ENCODE measurements at regions not wholly inside any gene's neighbourhood (a gene's known extent, or its start where the extent isn't known, plus 50 kb on each side); places are given as distances from the start of the nearest gene placed in this dataset.

DNA sequence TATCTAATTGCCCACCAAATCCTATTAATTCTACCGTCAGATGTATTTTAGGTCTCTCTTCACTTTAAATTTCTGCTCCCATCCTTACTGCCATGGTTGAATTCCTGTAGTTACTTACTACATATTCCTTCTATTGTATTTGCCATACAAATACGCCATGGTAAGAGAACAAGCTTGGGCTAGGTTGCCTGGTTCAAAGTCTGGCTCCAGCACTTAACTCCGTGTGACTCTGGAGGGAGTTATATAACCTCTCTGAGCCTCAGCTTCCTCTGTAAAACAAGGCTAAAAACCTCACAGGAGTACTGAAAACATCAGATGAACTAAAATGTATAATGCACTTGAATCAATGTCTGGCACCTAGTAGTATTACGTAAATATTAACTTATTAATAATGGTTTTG, 260.3 kb upstream of the RPS6KA3 start:
- 52 to 57% methylated on average over 3 to 4 of the region's 4 CpGs for WGBS, 2 donors (ENCODE audit: low coverage in 1 of 2)
- Histone ChIP-seq H3K27ac (no peak overlapping the region), H3K36me3 (no peaks in the 10 kb centered on the region), H3K4me3 (no peak overlapping the region), H3K27me3 (no peaks in the 10 kb centered on the region), H3K4me1 (peaks cover 0 to 34% (median 4%) of the 10 kb centered on the region in 3 donors), H3K9me3 (no peaks in the 10 kb centered on the region)
- ATAC-seq: no peak
- TF ChIP-seq POLR2AphosphoS5 (IDR thresholded peaks at IDR 0.05) (no peak), POLR2A (IDR thresholded peaks at IDR 0.05) (no peak), EP300 (IDR thresholded peaks at IDR 0.05) (no peak)
- TF ChIP-seq, protein P1, sequence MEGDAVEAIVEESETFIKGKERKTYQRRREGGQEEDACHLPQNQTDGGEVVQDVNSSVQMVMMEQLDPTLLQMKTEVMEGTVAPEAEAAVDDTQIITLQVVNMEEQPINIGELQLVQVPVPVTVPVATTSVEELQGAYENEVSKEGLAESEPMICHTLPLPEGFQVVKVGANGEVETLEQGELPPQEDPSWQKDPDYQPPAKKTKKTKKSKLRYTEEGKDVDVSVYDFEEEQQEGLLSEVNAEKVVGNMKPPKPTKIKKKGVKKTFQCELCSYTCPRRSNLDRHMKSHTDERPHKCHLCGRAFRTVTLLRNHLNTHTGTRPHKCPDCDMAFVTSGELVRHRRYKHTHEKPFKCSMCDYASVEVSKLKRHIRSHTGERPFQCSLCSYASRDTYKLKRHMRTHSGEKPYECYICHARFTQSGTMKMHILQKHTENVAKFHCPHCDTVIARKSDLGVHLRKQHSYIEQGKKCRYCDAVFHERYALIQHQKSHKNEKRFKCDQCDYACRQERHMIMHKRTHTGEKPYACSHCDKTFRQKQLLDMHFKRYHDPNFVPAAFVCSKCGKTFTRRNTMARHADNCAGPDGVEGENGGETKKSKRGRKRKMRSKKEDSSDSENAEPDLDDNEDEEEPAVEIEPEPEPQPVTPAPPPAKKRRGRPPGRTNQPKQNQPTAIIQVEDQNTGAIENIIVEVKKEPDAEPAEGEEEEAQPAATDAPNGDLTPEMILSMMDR (IDR thresholded peaks at IDR 0.05): no peak

DNA sequence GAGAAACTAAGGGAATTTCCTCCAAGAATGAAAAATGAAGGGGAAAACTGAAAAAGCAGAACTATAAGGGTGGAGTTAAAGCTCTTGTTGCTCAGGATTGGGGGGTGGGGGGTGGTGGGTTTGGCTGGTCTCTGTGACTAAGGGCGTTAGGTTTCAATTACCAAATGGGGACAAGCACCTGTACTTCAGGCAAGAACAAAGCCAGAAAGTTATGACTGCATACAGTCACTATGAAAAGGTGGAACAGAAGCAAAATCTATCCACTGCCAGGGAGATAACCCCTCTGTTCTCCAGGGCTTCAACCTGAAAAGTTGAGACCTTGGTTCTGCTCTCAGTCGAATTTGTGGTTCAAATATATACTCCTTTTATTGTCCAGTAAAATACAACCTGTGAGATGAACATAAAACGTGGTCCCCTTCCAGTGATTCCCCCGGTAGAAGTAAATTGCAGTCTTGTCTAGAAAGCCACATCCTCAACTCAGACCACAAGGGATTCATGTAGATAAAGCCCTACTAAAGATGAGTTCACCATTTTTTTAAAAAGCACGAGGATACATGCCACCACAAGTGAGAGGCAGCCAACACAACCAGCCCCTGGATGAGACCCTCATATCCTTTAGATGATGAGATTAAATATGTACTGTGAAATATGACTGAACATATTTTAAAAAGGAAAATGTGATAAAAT, 257.1 kb upstream of the RPS6KA3 start:
- peaks cover 0 to 5% (median 0%) of the 10 kb centered on the region in 3 donors for H3K4me1 ChIP-seq
- no peaks in the 10 kb centered on the region for H3K36me3 ChIP-seq
- no peak overlapping the region for H3K27ac ChIP-seq
- 61 to 65% methylated on average over 2 to 3 of the region's 5 CpGs for WGBS, 2 donors (ENCODE audit: low coverage in 1 of 2)
- H3K27me3 ChIP-seq: no peaks in the 10 kb centered on the region
- H3K4me3 ChIP-seq: no peak overlapping the region
- no peak for TF ChIP-seq EP300 (IDR thresholded peaks at IDR 0.05)
- TF ChIP-seq POLR2AphosphoS5 (IDR thresholded peaks at IDR 0.05): no peak
- TF ChIP-seq POLR2A (IDR thresholded peaks at IDR 0.05): no peak
- TF ChIP-seq, protein P1 (IDR thresholded peaks at IDR 0.05): no peak
- ATAC-seq: no peak
- H3K9me3 ChIP-seq: no peaks in the 10 kb centered on the region

DNA sequence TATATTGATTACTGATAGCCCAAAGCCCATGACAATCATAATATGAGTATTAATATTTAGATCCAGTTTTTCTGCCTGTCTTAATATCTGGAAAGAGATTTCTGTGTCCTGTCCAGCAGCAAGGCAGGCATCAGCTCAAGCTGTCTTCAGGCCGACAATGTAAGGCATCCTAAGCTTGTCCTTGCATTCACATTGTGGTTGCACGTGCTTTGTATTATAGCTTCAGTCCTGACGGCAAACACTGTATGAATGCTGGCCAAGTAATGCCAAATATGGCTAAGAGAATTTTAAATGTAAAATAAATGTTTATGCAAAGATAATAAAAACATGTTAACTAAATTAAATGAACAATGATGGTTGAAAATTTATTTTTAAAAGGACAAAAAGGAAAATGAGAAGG, 255.7 kb upstream of the RPS6KA3 start:
- TF ChIP-seq POLR2AphosphoS5 (IDR thresholded peaks at IDR 0.05) (no peak), EP300 (IDR thresholded peaks at IDR 0.05) (no peak), POLR2A (IDR thresholded peaks at IDR 0.05) (no peak)
- TF ChIP-seq, protein P1 (IDR thresholded peaks at IDR 0.05): no peak
- 0 to 35% methylated on average over 1 to 2 of the region's 3 CpGs for WGBS, 2 donors (ENCODE audit: low coverage in 1 of 2)
- H3K27ac ChIP-seq: no peak overlapping the region
- no peak for ATAC-seq
- H3K9me3 ChIP-seq: no peaks in the 10 kb centered on the region
- no peaks in the 10 kb centered on the region for H3K27me3 ChIP-seq
- H3K4me1 ChIP-seq: no peaks in the 10 kb centered on the region
- no peaks in the 10 kb centered on the region for H3K36me3 ChIP-seq
- no peak overlapping the region for H3K4me3 ChIP-seq

DNA sequence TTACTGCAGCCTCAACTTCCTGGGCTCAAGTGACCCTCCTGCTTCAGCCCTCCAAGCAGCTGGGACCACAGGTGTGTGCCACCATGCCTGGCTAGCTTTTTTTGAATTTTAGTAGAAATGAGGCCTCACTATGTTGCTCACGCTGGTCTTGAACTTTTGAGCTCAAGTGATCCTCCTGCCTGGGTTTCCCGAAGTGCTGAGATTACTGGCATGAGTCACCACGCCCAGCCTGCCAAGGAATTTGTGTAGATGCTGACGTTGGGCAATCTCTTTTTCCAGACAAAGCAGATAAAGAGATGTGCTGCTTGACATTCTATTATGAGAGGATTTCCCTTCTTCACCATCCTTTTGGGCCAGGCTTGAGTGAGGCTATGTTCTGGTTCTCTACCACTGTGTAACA, 254.5 kb upstream of the RPS6KA3 start:
- no peak overlapping the region for H3K4me3 ChIP-seq
- H3K27me3 ChIP-seq: no peaks in the 10 kb centered on the region
- no peak overlapping the region for H3K27ac ChIP-seq
- H3K9me3 ChIP-seq: no peaks in the 10 kb centered on the region
- H3K36me3 ChIP-seq: no peaks in the 10 kb centered on the region
- ATAC-seq: no peak
- WGBS, 2 donors (ENCODE audit: low coverage in 1 of 2): 0% methylated on average over 1 of the region's 4 CpGs; no CpG with 5 or more reads in 1 of the 2 donors
- no peak for TF ChIP-seq POLR2A (IDR thresholded peaks at IDR 0.05)
- TF ChIP-seq, protein P1 (IDR thresholded peaks at IDR 0.05): no peak
- TF ChIP-seq EP300 (IDR thresholded peaks at IDR 0.05): no peak
- TF ChIP-seq POLR2AphosphoS5 (IDR thresholded peaks at IDR 0.05): no peak
- H3K4me1 ChIP-seq: no peaks in the 10 kb centered on the region

DNA sequence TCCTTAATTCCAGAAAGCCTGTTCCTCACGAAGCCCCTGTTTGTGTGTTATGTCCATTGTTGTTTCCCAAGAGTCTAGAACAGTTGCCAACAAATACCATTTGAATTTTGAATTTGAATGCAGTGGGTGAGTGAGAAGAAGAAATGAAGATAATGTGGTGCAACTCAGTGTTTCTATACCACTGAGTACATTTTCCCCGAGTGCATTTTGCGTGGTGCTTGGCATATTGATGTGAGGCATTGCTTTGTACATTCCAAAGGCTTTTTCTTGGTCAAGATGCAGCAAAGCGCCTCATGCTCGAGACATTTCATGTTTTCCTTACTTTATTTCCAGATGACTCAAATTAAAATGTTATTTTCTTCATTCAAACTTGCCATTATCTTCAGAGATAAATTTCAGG, 253.1 kb upstream of the RPS6KA3 start:
- 64 to 100% methylated on average over 2 to 4 of the region's 5 CpGs for WGBS, 2 donors (ENCODE audit: low coverage in 1 of 2)
- Histone ChIP-seq H3K36me3 (no peaks in the 10 kb centered on the region), H3K27me3 (no peaks in the 10 kb centered on the region), H3K9me3 (no peaks in the 10 kb centered on the region), H3K27ac (no peak overlapping the region), H3K4me3 (no peak overlapping the region), H3K4me1 (no peaks in the 10 kb centered on the region)
- TF ChIP-seq, protein P1 (IDR thresholded peaks at IDR 0.05): no peak
- TF ChIP-seq POLR2AphosphoS5 (IDR thresholded peaks at IDR 0.05) (no peak), EP300 (IDR thresholded peaks at IDR 0.05) (no peak), POLR2A (IDR thresholded peaks at IDR 0.05) (no peak)
- ATAC-seq: no peak

Data from gastroesophageal sphincter (tissue), 4 donors.